GM21737 (cell line): ENCODE measurements at regions not wholly inside any gene's neighbourhood (a gene's known extent, or its start where the extent isn't known, plus 50 kb on each side); places are given as distances from the start of the nearest gene placed in this dataset.

ENCODE experiments used
- ATAC-seq: cut with Tn5 transposase; IDR thresholded peaks from one replicate; pipeline ENCODE4 v1.9.1; 2021; ENCODE audit warnings: mild to moderate bottlenecking, moderate library complexity; ENCODE audit not compliant: unreplicated experiment

DNA sequence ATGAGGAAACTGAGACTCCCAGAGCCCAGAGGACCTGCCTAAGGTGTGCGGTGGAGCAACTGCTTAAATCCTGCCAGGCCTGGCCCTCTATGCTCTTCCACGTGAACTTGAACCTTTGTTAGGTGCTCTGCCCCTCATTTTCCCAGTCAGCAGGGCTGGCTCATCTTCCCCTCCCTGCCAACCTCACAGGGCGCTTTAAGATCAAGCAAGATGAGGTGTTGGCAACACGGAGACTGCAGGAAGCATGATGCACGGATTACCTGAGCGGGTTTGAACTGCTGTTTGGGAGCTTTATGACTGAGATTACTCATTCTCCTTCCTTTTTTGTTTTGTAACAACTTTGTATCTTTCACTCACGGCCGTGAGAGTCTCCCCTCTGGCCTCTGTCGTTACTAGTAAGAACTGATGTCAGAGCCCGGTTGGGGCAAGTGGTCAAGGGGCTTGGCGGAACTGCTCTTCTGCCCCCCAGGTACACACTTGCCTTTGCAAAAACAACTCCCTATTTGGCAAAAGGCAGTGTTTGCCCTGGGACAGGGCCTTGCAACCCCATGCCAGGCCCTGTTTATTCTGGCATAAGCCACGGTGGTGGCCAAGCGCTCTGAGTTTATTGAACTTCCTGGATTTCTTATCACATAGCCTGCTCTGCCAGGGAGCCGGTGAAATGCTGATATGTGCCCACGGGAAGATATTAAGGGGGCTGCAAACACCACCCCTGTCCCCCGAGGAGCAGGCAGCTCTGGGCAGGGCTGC, 127.8 kb downstream of the INHBB start:
- ATAC-seq: no peak

DNA sequence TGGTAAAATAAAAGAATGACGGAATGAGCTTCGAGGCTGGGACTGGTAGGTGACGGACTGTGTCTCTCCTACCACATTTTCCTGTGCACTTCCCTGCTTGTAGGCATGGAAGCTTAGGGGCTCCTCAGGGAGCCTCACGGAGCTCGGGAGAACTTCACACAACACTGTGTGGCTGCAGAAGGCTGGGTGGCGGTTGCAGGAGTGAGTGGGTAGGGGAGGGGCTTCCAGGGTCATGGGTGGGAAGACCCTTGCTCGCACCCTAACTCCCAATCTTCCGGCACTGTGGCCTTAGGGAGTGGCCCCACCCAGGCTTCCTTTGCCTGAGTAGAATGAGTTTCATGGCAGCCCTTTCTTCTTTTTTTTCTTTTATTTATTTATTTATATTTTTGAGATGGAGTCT, 128.6 kb downstream of the INHBB start:
- no peak for ATAC-seq

DNA sequence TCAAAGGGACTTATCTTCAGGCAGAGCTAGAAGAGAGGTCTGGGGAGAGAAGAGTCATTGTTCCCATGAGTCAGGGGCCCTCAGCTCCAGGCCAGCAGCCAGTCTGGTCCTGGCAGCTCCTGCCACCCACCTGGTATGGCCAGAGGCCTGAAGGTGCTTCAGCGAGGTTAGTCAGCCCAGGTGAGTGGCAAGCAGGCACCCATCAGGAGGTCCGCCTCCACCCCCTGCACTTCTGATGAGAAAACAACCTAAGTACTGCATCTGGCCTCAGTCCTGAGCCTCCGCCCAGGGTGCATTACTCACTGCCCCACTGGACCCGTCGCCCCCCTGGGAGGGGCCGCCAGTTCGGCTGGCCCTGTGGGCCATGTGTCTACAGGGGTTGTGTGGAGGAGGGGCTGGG, 130.2 kb downstream of the INHBB start:
- no peak for ATAC-seq

DNA sequence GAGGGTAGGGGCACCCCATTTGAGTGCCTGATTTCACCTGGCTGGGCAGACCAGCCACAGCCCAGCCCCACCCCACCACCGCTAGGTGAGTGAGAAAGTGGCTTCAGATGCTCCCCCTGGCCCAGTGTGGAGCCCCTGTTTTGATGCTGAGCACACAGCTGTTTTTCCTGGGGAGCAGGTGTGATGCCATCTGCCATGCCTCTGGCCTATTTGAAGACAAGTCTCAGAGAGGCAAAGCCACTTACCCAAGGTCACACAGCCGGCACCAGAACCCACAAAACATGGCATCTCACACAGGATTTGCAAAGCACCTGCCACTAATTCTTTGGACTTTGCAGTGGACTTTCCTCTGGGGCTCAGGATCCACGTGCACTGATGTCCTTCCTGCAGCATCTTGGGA, 131.3 kb downstream of the INHBB start:
- ATAC-seq: no peak

DNA sequence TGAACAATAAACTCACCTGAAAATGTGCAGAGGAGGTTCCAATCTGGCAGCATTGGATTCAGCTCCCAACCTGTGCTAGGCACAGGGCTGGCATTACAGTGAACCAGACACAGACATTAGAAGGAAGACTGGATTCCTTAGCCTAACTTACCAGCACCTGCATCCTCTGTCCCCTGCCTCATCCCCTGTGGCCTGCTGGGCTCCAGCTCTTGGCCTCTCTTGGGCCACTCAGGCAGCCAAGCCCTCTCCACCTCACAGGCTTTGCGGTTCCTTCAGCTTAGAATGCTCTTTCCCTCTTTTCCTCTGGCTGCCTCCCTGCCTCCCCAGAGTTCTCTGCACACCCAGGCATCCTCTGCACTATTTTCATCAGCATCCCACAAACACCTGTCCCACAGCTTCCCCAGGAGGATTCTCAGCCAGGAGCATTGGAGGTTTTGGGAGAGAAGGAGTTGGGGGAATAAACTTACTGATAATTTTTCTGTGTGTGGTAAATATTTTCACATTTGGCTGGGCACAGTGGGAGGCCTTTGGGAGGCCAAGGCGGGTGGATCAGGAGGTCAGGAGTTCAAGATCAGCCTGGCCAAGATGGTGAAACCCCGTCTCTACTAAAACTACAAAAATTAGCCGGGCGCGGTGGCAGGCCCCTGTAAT, 132.0 kb downstream of the INHBB start:
- ATAC-seq: no peak

DNA sequence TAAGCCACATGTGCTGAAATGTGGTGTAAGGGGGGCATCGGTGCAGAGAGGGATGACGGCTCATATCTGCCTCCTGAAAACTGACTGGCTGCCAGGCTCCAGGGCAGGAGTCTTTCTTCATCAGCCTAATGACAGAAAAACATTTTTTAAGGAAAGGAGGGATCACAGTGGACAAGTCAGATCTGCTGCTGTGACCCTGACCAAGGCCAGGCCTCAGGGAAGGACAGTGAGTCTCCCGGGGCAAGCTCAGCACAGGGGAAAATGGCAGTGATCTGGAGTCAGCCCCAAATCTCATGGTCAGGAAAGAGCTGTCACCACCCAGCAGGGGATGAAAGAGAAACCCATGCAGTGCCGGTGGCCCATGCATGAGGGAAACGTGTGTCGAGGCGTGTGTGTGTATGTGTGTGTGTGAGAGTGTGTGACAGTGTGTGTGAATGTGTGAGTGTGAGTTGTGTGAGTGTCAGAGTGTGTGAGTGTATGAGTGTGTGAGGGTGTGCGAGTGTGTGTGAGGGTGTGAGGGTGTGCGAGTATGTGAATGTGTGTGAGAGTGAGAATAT, 134.5 kb downstream of the INHBB start:
- no peak for ATAC-seq

DNA sequence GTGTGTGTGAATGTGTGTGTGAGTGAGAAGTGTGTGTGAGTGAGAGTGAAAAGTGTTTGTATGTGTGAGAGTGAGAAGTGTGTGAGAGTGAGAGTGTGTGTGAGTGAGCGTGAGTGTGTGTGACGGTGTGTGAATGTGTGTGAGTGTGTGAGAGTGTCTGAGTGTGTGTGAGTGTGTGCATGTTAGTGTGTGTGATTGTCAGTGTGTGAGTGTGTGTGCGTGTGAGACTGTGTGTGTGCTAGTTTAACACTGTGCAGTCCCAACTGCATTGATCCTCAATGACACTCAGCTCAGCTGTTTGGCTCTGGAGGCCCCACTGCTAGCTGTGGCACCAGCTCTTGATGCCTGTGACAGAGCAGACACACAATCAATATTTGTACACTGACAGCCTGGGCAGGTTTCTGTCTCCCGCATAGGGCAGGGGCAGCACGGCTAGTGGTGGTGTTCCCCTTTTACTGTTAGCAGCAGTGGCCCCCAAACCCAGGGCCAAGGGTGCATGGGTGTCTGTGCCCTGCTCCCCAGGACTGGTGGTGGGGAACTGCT, 135.0 kb downstream of the INHBB start:
- ATAC-seq: no peak

DNA sequence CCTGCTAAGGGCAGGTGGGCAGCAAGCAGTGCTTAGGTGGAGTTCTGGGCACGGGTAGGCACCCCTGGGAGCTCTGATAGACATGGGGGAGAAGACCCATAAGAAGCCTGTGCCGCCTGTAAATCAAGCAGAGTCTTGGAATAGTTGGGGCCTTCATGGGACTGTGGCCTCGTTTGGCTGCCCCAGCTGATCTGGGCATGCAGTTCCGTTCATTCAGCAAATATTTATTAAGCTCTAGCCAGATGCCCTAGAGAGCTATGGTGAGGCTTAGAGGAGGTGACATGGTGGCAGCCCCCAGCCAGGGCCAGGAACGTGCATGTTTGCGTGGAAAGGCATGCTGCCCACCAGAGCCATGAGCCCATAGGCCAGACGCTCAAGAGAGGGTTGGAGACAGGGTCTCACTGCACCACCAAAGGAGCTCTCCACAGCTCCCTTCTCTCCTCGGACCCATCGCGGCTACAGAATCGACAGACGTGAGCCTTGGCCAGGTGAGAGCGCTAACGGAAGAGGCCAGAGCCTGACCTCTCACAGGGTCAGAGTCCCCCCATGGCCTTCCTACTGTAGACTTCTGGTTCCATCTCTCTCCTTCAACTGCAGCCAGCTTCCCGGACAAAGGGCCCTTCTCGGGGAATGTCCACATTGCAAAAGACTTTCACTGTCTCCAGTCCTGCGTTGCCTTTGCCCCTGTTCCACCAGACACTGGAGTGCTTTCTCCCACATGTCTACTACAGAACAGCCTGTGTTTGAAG, 135.7 kb downstream of the INHBB start:
- ATAC-seq: no peak

DNA sequence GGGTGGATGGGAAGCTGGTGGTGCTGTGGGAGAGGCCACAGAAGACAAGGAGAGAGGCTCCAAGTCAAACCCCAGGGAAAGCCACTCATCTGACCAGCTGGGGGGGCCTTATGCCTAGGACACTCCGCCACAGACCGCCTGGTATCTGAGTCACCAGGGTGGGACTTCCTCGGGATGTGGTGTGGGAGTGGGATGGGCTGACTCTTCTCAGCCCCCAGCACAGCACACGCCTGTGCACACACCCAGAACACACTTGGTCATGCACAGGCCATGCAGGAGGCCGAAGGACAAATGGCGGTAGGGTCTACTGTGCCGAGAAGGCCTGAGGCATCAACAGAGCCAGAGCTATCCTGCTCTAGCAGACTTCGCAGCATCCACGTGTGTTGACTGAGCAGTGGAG, 136.4 kb downstream of the INHBB start:
- no peak for ATAC-seq

DNA sequence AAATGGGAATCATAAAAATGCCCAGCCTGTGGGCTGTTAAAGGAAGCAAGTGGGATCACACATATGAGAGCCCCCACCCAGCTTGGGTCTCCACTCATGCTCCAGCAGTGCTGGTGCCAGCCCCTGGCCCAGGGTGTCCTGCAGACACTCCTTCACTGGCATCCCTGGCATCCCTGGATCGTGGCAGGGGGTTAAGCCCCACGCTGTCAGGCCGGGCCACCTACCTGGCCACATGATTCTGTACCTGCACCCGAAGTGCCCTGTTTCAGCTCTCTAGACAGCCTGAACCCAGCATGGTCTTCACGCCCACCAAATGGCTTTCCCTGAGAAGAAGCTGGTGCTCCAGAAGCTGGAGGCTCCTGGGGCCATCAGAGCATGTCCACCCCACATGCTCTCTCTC, 137.4 kb downstream of the INHBB start:
- no peak for ATAC-seq

DNA sequence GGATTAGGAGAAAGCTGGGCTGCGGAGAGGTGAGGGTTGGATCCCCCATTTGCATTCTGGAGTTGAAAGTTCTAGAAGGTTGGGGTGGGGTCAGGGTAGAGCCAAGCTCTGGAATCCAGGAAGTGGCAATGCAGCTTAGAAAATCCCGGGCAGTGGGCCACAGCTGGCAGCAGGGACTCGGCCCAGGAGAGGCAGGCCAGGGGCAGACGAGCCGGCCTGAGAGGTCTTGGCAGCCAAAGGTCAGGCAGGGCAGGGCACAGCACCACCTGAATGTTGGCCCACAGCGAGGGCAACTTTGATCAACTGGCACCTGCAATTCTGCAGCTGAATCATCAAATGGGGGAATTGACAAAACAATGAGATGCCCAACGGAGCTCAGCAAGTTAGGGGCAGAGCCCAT, 139.2 kb downstream of the INHBB start:
- ATAC-seq: no peak

DNA sequence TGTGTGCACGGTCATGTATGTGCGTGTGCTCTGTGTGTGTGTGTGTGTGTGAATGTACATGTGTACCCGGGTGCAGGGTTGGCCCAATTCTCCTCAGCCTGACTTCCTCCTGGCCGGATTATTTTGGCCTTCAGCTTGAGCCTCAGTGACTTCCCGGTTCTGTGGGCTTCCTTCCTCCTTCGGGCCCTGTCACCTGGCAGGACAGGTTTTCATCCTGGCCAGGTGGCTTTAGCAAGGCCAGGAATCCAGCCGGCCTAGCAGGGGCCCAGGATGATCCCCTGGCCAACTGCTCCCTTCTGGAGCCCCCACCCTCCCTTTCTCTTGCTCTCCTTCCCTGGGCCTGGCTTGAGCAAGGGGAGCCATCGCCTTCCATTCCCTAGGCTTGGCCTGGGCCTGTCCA, 140.5 kb downstream of the INHBB start:
- no peak for ATAC-seq

DNA sequence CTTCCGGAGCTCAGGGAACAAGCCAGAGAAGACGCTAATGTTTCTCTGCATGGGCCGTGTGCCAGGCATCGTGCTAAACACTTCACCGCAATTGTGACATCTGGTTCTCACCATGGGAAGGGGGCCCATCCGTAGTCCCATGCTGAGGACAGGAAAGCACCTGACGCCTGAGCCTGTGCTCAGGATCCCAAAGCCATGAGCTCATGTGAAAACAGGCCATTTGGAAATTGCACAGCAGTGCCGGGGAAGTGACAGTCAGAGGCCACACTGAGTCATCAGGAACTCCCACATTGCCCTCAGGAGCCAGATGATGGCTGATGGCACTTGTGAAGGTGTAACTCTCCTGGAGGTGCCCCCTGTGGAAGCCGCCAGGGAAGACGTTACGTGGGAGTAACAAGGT, 141.0 kb downstream of the INHBB start:
- ATAC-seq: no peak

DNA sequence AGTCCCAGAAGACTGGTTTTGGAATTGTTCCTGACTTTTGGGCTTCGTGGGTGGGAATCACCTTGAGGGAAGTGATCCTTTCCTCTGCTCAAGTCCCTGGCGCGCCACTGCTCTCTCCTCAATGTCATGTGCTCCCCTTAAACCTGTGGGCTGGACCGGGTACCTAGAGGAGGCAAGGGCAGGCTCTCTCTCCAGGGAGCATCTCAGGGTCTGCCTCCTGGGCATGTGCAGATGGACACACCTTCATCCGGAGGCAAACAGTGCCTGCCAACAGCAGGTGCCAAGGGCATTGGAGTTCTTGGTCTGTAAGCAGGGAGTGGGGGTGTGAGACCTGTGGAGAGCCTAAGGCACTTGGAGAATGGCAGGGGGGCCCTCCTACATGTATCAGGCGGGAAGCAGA, 142.6 kb downstream of the INHBB start:
- ATAC-seq: no peak

DNA sequence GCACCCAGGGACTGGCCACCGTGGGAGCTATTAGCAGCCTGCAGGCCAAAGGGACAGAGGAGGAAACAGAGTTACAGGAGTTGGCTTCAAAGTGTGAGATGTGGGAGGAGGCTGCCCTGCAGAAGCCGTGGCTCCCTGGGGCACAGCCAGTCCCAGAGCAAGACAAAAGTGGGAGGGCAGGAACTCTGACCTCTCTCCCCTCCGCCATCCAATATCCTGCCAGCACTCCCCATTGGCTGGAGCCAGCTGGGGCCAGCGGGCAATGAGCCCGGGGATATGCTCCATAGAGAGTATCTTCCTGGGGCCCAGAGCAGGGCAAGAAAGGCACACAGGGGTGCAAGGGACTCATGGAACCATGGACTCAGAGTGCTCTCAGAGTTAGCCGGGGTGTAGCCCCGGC, 143.1 kb downstream of the INHBB start:
- ATAC-seq: no peak

DNA sequence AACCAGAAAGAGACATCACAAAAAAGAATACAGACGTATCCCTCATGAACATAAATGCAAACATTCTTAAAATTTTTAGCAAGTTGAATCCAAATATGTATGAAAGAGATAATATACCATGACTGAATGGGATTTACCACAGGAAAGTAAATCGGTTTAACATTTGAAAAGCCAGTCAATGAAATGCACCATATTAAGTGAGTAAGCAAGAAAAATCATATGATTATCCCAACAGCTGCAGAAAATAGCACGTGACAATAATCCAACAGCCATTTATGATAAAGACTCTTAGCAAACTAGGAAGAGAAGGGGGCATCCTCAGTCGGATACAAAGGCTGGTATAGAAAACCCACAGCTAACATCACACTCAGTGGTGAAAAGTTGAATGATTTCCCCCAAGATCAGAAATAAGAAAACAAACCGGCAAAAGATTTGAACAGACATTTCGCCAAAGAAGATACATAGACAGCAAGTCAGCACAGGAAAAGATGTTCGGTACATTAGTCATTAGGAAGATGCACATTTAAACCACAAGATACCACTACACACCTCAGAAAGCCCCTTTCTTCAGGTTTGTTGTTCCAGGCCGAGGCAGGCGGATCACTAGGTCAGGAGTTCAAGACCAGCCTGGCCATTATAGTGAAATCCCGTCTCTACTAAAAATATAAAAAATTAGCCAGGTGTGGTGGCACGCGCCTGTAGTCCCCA, 144.3 kb downstream of the INHBB start:
- no peak for ATAC-seq

DNA sequence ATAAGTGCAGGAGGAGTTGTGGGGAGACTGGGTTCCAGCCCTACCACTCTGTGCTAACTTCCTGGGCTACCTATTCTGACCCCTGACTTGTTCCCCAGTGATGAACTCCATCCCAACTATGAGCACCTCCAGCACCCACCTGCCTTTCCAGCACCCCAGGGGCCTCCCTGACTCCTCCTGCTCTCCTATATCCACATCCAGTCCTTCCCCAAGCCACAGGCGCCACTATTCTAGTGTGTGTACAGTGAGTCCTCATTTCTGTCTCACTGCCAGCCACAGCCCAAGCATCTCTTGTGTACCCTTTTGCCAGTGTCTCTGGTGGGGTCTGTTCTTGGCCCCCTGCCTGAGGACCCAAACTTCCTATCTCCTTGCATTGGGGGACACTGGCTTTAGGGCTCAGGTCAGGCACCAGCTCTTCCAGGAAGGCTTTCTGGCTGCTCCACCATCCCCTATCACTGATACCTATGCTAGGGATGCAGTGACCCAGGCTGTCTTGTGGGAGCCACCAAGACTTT, 145.2 kb downstream of the INHBB start:
- ATAC-seq: no peak

DNA sequence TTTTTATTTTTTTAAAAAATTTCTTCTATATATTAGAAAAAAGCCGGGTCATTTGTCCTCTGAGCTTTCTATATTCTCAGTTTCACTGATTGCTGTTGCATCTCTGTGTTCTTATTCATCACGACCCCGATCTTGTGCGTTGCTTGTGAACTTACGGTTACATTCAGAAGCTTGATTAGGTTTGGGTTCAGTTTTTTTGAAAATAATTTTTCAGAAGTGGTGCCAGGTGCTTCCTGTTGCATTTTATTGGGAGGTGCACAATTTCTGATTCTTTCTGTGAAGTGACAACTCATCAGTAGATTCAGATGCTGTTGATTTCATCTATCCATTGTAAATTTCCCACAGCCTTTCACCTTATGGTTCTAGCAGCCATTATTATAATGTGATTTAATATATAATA, 147.3 kb downstream of the INHBB start:
- no peak for ATAC-seq

DNA sequence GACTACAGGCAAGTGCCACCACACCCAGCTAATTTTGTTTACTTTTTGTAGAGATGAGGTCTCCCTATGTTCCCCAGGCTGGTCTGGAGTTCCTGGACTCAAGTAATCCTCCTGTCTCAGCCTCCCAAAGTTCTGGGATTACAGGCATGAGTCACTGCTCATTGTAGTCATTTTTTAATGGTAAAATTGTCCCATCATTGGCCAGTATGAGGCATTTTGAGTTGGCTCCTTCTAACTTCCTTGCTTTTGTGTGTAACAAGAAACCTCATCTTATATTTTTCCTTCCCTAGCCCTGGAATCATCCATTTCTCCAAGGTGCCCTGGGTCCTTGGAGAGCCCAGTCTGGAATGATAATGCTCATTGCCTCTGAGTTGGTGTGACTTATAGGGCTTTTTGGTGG, 148.5 kb downstream of the INHBB start:
- no peak for ATAC-seq

DNA sequence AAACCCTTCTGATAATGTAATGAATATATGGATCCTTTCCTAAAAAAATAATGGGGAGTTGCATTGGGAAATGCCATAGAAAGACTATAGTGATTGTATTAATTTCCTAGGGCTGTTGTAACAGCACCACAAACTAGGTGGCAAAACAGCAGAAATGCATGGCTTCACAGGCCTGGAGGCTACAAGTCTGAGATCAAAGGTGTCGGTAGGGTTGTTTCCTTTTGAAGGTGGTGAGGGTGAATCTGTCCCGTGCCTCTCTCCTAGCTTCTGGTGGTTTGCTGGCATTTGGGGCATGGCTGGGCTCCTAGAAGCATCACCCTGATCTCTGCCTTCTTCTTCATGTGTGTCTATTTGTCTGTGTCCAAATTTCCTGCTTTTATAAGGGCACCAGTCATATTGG, 149.7 kb downstream of the INHBB start:
- ATAC-seq: no peak

DNA sequence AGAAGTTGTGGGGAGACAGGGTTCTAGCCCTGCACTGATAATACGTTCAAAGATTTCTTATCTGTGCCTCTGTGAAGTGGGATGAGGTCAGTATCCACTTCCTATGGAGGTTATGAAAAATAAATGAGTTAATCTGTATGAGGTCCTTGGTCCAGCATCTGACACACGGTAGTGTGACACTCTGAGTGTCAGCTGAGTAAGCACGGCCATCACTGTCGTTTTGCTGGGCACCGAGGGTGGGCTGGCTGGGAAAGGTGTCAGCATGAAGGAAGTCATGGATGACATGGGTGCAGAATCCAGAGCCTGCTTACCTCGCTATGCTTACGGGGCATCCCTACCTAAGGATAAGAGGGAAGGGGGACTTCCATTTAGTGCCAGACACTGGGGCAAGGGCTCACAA, 150.3 kb downstream of the INHBB start:
- no peak for ATAC-seq
